HepG2 (cell line): ENCODE measurements at regions not wholly inside any gene's neighbourhood (a gene's known extent, or its start where the extent isn't known, plus 50 kb on each side); places are given as distances from the start of the nearest gene placed in this dataset.

ENCODE experiments used
- ATAC-seq: fragments of 200-7000 bp; cut with Tn5 transposase; 3 replicates; pipeline ENCODE4 v1.9.1; 2020; ENCODE audit warnings: mild to moderate bottlenecking, moderate library complexity
- BruUV-seq: library from RNA; stranded (reverse); fragments of 400-500 nt; replicated peaks from 2 replicates; lab custom pipeline; 2021; lab: Mats Ljungman, UMichigan
- CTCF ChIA-PET: fragments of 300-600 bp; formaldehyde crosslinking; extraction: SDS; loops from one replicate; lab custom pipeline; 2021; ENCODE audit warnings: low total read pairs, inconsistent platforms, low intra/inter-chr PET ratio; lab: Yijun Ruan, JAX
- POLR2A ChIA-PET: fragments of 350-600 bp; sonication (Branson Sonifier 250); formaldehyde crosslinking; loops from one replicate; lab custom pipeline; 2020; ENCODE audit warnings: antibody characterized with exemption, inconsistent platforms; lab: Yijun Ruan, JAX
- DNase-seq: peaks from one replicate; pipeline ENCODE4 v3.0.0-alpha.2; 2015; ENCODE audit warnings: low spot score
- FAIRE-seq: peaks from 3 replicates; lab custom pipeline; 2011; peaks lifted over from hg19 to GRCh38; lab: Jason Lieb, UNC
- H2AFZ ChIP-seq: one replicate; pipeline ENCODE4 v1.6.1; 2011; ENCODE audit warnings: low read length, inconsistent platforms
- H3K27ac ChIP-seq: fragments of 300-600 bp; 3 replicates; pipeline ENCODE4 v1.8.0; 2011; ENCODE audit warnings: mixed run types, mild to moderate bottlenecking, mixed read lengths, low read length, inconsistent platforms; ENCODE audit not compliant: insufficient read depth; ENCODE audit errors: extremely low read length
- H3K27me3 ChIP-seq, 2 experiments: fragments of 200-600 bp in 1 of 2; 2 replicates in 1 of 2; 3 replicates in 1 of 2; pipeline versions ENCODE4 v1.6.0 to v1.8.0; 2011; ENCODE audit warnings: low read length in 2 of 2, mild to moderate bottlenecking in 2 of 2, moderate library complexity in 2 of 2, inconsistent platforms in 1 of 2; ENCODE audit not compliant: insufficient read depth in 2 of 2, control insufficient read depth in 1 of 2
- H3K36me3 ChIP-seq, 2 experiments: fragments of 200-600 bp in 1 of 2; replicated peaks in 1 of 2; 2 replicates in 1 of 2; 3 replicates in 1 of 2; pipeline versions ENCODE4 v1.5.1 to v1.8.0; 2011; ENCODE audit warnings: low read length in 2 of 2, inconsistent platforms in 1 of 2; ENCODE audit not compliant: insufficient read depth in 2 of 2, control insufficient read depth in 1 of 2
- H3K4me1 ChIP-seq: 2 replicates; pipeline ENCODE4 v1.5.1; 2012; ENCODE audit warnings: low read length, inconsistent platforms; ENCODE audit not compliant: insufficient read depth
- H3K4me2 ChIP-seq: 2 replicates; pipeline ENCODE4 v1.6.0; 2011; ENCODE audit warnings: low read depth, low read length, inconsistent platforms
- H3K4me3 ChIP-seq, 3 experiments: fragments of 200-600 bp in 1 of 3; sonication (generic), shearing (Covaris generic) in 1 of 3; replicated peaks in 1 of 3; 2 replicates each; pipeline ENCODE4 v1.5.1; 2011 to 2016; ENCODE audit warnings: low read length in 3 of 3, inconsistent platforms in 2 of 3, low read depth in 2 of 3, mild to moderate bottlenecking in 2 of 3, control low read depth in 1 of 3, mixed read lengths in 1 of 3; ENCODE audit not compliant: insufficient read depth in 1 of 3
- H3K79me2 ChIP-seq: one replicate; pipeline ENCODE4 v1.6.1; 2011; ENCODE audit warnings: low read length, inconsistent platforms; ENCODE audit not compliant: insufficient read depth
- H3K9ac ChIP-seq: 2 replicates; pipeline ENCODE4 v1.6.0; 2011; ENCODE audit warnings: mild to moderate bottlenecking, low read depth, low read length, inconsistent platforms; ENCODE audit not compliant: insufficient read depth
- H3K9me3 ChIP-seq: 2 replicates; pipeline ENCODE4 v1.5.1; 2012; ENCODE audit warnings: mild to moderate bottlenecking, low read length
- H4K20me1 ChIP-seq: 2 replicates; pipeline ENCODE4 v1.6.0; 2011; ENCODE audit warnings: inconsistent platforms, mild to moderate bottlenecking, low read length, moderate library complexity; ENCODE audit not compliant: insufficient read depth
- DPF2 ChIP-seq: sonication (generic); formaldehyde crosslinking; IDR thresholded peaks from 2 replicates; pipeline ENCODE4 v1.4.0; 2020; ENCODE audit warnings: mild to moderate bottlenecking, low read depth, missing genetic modification reagents, borderline replicate concordance
- HCFC1 ChIP-seq: fragments of 150-350 bp; IDR thresholded peaks from 2 replicates; pipeline ENCODE4 v1.6.1; 2014; ENCODE audit warnings: low read depth, low read length
- IRF2 ChIP-seq: IDR thresholded peaks from 2 replicates; pipeline ENCODE4 v1.6.1; 2018; ENCODE audit warnings: missing genetic modification reagents, missing compliant biosample characterization
- MAFG ChIP-seq: sonication (generic); formaldehyde crosslinking; IDR thresholded peaks from 2 replicates; pipeline ENCODE4 v1.5.1; 2020; ENCODE audit warnings: mild to moderate bottlenecking, missing genetic modification reagents
- ONECUT2 ChIP-seq: sonication (generic); formaldehyde crosslinking; IDR thresholded peaks from 2 replicates; pipeline ENCODE4 v1.4.0; 2020; ENCODE audit warnings: missing genetic modification reagents
- PBX2 ChIP-seq: IDR thresholded peaks from 2 replicates; pipeline ENCODE4 v1.6.1; 2016; ENCODE audit warnings: control low read depth
- PITX1 ChIP-seq: sonication (generic); formaldehyde crosslinking; IDR thresholded peaks from 2 replicates; pipeline ENCODE4 v1.5.1; 2020; ENCODE audit warnings: mild to moderate bottlenecking, missing genetic modification reagents
- SIX4 ChIP-seq: sonication (generic); formaldehyde crosslinking; IDR thresholded peaks from 2 replicates; pipeline ENCODE4 v1.4.0; 2020; ENCODE audit warnings: missing genetic modification reagents
- SRY ChIP-seq: sonication (generic); formaldehyde crosslinking; IDR thresholded peaks from 2 replicates; pipeline ENCODE4 v1.8.0; 2022; ENCODE audit warnings: mild to moderate bottlenecking, missing genetic modification reagents
- THAP11 ChIP-seq: IDR thresholded peaks from 2 replicates; pipeline ENCODE4 v1.6.1; 2016; ENCODE audit warnings: missing biosample characterization, missing genetic modification reagents
- ZFAT ChIP-seq: sonication (generic); formaldehyde crosslinking; conservative IDR thresholded peaks from 2 replicates; pipeline ENCODE4 v1.8.1; 2023; ENCODE audit warnings: missing genetic modification reagents, inconsistent platforms
- ZFY ChIP-seq: sonication (generic); formaldehyde crosslinking; IDR thresholded peaks from 2 replicates; pipeline ENCODE4 v1.4.0; 2020; ENCODE audit warnings: missing genetic modification reagents
- ZNF616 ChIP-seq: sonication (generic); formaldehyde crosslinking; IDR thresholded peaks from 2 replicates; pipeline ENCODE4 v1.5.0; 2020; ENCODE audit warnings: low read depth, mild to moderate bottlenecking, missing genetic modification reagents
- ZNF776 ChIP-seq: sonication (generic); formaldehyde crosslinking; IDR thresholded peaks from 2 replicates; pipeline ENCODE4 v1.4.0; 2020; ENCODE audit warnings: mild to moderate bottlenecking, missing genetic modification reagents
- ZNF781 ChIP-seq: sonication (generic); formaldehyde crosslinking; IDR thresholded peaks from 2 replicates; pipeline ENCODE4 v1.5.1; 2020; ENCODE audit warnings: borderline replicate concordance, mild to moderate bottlenecking, missing genetic modification reagents; ENCODE audit errors: not compliant biosample characterization
- WGBS: methylation state at CpG from one replicate; pipeline ENCODE4 v1.1.6; 2017; ENCODE audit warnings: low lambda C conversion rate; 5-methylcytosine and 5-hydroxymethylcytosine counted together
- in situ Hi-C: cut with HindIII; loops from 2 replicates; pipeline ENCODE4 v1.10.0; 2017; ENCODE audit warnings: low pct_unique_long_range_greater_than_20kb; ENCODE audit not compliant: extremely low pct_ligation_motif_present
- intact Hi-C: fragments of 100-400 bp; cut with micrococcal nuclease; formaldehyde crosslinking; loops from one replicate; pipeline ENCODE4 v1.10.0; 2022; ENCODE audit not compliant: unreplicated experiment
- TF ChIP-seq, protein P1 (sequence below): sonication (generic); formaldehyde crosslinking; IDR thresholded peaks from 2 replicates; pipeline ENCODE4 v1.5.0; 2020; ENCODE audit warnings: missing genetic modification reagents
- TF ChIP-seq, protein P2 (sequence below): IDR thresholded peaks from 2 replicates; pipeline ENCODE4 v1.6.1; 2016; ENCODE audit warnings: missing genetic modification reagents, missing compliant biosample characterization

GRCh38 chr17:5747964-5748363 lies 163.7 kb upstream of the NLRP1 start:
- Histone ChIP-seq H4K20me1 (no peaks in the 10 kb centered on the region), H3K79me2 (no peaks in the 10 kb centered on the region), H3K27ac (no peak overlapping the region), H3K4me3 (no peak overlapping the region), H3K36me3 (no peaks in the 10 kb centered on the region), H3K9ac (no peak overlapping the region), H3K4me1 (no peaks in the 10 kb centered on the region), H3K9me3 (no peaks in the 10 kb centered on the region), H3K4me2 (no peak overlapping the region), H3K27me3 (no peaks in the 10 kb centered on the region), H2AFZ (no peak overlapping the region)
- ChIA-PET CTCF (interaction anchor here (2.0 kb wide), 1 partner anchor 53 kb away, joined by 4 read pairs; no protein-coding TSS in a partner anchor), POLR2A (no interaction called here)
- no peak for FAIRE-seq
- DNase-seq = no peak
- WGBS = 68% methylated on average over 4 of the region's 4 CpGs
- intact Hi-C loops = no loop called here
- ATAC-seq = no peak
- in situ Hi-C loops = no loop called here
- no TSS peak for BruUV-seq
- TF ChIP-seq IRF2 (CRISPR knock-in tag) = no peak
- TF ChIP-seq SIX4 (CRISPR knock-in tag) = no peak
- no peak for TF ChIP-seq THAP11 (CRISPR knock-in tag)
- no peak for TF ChIP-seq ZNF616 (CRISPR knock-in tag)
- TF ChIP-seq, protein P1, sequence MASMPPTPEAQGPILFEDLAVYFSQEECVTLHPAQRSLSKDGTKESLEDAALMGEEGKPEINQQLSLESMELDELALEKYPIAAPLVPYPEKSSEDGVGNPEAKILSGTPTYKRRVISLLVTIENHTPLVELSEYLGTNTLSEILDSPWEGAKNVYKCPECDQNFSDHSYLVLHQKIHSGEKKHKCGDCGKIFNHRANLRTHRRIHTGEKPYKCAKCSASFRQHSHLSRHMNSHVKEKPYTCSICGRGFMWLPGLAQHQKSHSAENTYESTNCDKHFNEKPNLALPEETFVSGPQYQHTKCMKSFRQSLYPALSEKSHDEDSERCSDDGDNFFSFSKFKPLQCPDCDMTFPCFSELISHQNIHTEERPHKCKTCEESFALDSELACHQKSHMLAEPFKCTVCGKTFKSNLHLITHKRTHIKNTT (CRISPR knock-in tag) = no peak
- TF ChIP-seq HCFC1 = no peak
- TF ChIP-seq DPF2 = no peak
- TF ChIP-seq ZNF781 (CRISPR knock-in tag) = no peak
- no peak for TF ChIP-seq SRY (CRISPR knock-in tag)
- TF ChIP-seq, protein P2, sequence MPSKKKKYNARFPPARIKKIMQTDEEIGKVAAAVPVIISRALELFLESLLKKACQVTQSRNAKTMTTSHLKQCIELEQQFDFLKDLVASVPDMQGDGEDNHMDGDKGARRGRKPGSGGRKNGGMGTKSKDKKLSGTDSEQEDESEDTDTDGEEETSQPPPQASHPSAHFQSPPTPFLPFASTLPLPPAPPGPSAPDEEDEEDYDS (CRISPR knock-in tag) = no peak
- TF ChIP-seq ZNF776 = no peak
- TF ChIP-seq ONECUT2 (CRISPR knock-in tag) = no peak
- no peak for TF ChIP-seq MAFG (CRISPR knock-in tag)
- TF ChIP-seq ZFAT = no peak
- no peak for TF ChIP-seq PITX1 (CRISPR knock-in tag)
- TF ChIP-seq ZFY (CRISPR knock-in tag) = no peak
- TF ChIP-seq PBX2 (CRISPR knock-in tag) = no peak
